Esophagus squamous epithelium (tissue), 5 donors: ENCODE measurements at regions not wholly inside any gene's neighbourhood (a gene's known extent, or its start where the extent isn't known, plus 50 kb on each side); places are given as distances from the start of the nearest gene placed in this dataset.
"Not testable (repeated sequence)": the region's sequence is repeated elsewhere in the genome, so short reads cannot be mapped to it uniquely, and the experiment has no call there.

Experiments used
- DNase-seq: peaks from one replicate; lab custom pipeline; 2025; lab: John Stamatoyannopoulos, UW
- H3K27ac ChIP-seq, 4 donors: fragments of 200-600 bp; sonication (generic); one replicate each; pipeline ENCODE4 v1.5.1; 2016 to 2019; ENCODE audit warnings: mild to moderate bottlenecking in 1 of 4
- H3K27me3 ChIP-seq, 4 donors: fragments of 200-600 bp; sonication (generic); 1 replicate in 3 of 4; 2 replicates in 1 of 4; pipeline versions ENCODE4 v1.5.1 to v1.6.0; 2017 to 2021; ENCODE audit warnings: antibody characterized with exemption in 1 of 4
- H3K36me3 ChIP-seq, 3 donors: fragments of 200-600 bp; sonication (generic); one replicate each; pipeline ENCODE4 v1.5.1; 2016 to 2019
- H3K4me1 ChIP-seq, 3 donors: fragments of 200-600 bp; sonication (generic); one replicate each; pipeline ENCODE4 v1.5.1; 2017 to 2019
- H3K4me3 ChIP-seq, 4 donors: fragments of 200-600 bp; sonication (generic); 1 replicate in 3 of 4; 2 replicates in 1 of 4; pipeline ENCODE4 v1.5.1; 2016 to 2019; ENCODE audit warnings: mild to moderate bottlenecking in 2 of 4, moderate library complexity in 1 of 4
- H3K9me3 ChIP-seq, 3 donors: fragments of 200-600 bp; sonication (generic); one replicate each; pipeline ENCODE4 v1.5.1; 2016 to 2019
- POLR2A ChIP-seq, 4 donors: fragments of 450-650 bp; IDR thresholded peaks; one replicate each; pipeline ENCODE4 v1.6.1; 2017; ENCODE audit warnings: antibody characterized with exemption in 4 of 4, mild to moderate bottlenecking in 4 of 4, moderate library complexity in 3 of 4
- WGBS, 2 donors: methylation state at CpG; one replicate each; pipeline ENCODE4 v1.1.5; 2018; 5-methylcytosine and 5-hydroxymethylcytosine counted together
- intact Hi-C: fragments of 100-400 bp; cut with DNase I; formaldehyde crosslinking; loops from one replicate; pipeline ENCODE4 v1.15.0; 2022
- TF ChIP-seq, protein P1 (sequence below), 6 experiments: fragments of 450-650 bp in 4 of 6; fragments of 200-600 bp in 2 of 6; sonication (generic) in 2 of 6; IDR thresholded peaks; one replicate each; pipeline ENCODE4 v1.5.1; 2016 to 2019; ENCODE audit warnings: antibody characterized with exemption in 6 of 6, mild to moderate bottlenecking in 4 of 6, moderate library complexity in 4 of 6
- donor health status: DM: yes; HTN: yes; CAD: no.

- DNase-seq: no peak
- Histone ChIP-seq H3K4me3 (no peak overlapping the region), H3K4me1 (no peaks in the 10 kb centered on the region), H3K27ac (no peak overlapping the region), H3K9me3 (no peaks in the 10 kb centered on the region), H3K27me3 (no peaks in the 10 kb centered on the region), H3K36me3 (no peaks in the 10 kb centered on the region)
- intact Hi-C loops: no loop called here
- 55 to 69% methylated on average over 2 of the region's 2 CpGs for WGBS, 2 donors
- TF ChIP-seq POLR2A (IDR thresholded peaks at IDR 0.05): no peak
- TF ChIP-seq, protein P1, sequence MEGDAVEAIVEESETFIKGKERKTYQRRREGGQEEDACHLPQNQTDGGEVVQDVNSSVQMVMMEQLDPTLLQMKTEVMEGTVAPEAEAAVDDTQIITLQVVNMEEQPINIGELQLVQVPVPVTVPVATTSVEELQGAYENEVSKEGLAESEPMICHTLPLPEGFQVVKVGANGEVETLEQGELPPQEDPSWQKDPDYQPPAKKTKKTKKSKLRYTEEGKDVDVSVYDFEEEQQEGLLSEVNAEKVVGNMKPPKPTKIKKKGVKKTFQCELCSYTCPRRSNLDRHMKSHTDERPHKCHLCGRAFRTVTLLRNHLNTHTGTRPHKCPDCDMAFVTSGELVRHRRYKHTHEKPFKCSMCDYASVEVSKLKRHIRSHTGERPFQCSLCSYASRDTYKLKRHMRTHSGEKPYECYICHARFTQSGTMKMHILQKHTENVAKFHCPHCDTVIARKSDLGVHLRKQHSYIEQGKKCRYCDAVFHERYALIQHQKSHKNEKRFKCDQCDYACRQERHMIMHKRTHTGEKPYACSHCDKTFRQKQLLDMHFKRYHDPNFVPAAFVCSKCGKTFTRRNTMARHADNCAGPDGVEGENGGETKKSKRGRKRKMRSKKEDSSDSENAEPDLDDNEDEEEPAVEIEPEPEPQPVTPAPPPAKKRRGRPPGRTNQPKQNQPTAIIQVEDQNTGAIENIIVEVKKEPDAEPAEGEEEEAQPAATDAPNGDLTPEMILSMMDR (IDR thresholded peaks at IDR 0.05): no peak
Observed at GRCh38 chr16:59470556-59470955, 736.4 kb upstream of the GOT2 start.

DNA sequence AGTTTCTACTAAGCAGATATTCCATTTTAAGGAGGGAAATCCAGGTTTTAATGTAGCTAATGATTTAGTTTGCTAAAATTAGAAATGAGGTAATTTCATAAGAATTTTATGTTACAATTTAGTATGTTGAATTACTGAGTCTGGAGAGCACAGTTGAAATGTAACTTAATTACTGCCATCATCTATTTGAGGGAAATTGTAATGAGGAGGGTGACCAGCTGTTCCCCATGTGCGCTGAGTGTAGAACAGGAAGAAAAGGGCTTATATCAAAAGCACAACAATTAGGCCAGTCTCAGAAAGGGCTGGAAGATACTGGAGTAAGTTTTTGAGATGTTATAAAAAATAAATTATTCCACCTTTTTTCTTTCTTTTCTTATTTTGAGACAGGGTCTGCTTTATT is 735.1 kb upstream of the GOT2 start:
- H3K9me3 ChIP-seq: no peaks in the 10 kb centered on the region
- DNase-seq: no peak
- WGBS, 2 donors: 74 to 84% methylated on average over 1 of the region's 1 CpG
- TF ChIP-seq, protein P1 (IDR thresholded peaks at IDR 0.05): no peak
- TF ChIP-seq POLR2A (IDR thresholded peaks at IDR 0.05): no peak
- H3K4me1 ChIP-seq: no peaks in the 10 kb centered on the region
- intact Hi-C loops: no loop called here
- no peaks in the 10 kb centered on the region for H3K36me3 ChIP-seq
- H3K27me3 ChIP-seq: no peaks in the 10 kb centered on the region
- H3K27ac ChIP-seq: no peak overlapping the region
- H3K4me3 ChIP-seq: no peak overlapping the region

DNA sequence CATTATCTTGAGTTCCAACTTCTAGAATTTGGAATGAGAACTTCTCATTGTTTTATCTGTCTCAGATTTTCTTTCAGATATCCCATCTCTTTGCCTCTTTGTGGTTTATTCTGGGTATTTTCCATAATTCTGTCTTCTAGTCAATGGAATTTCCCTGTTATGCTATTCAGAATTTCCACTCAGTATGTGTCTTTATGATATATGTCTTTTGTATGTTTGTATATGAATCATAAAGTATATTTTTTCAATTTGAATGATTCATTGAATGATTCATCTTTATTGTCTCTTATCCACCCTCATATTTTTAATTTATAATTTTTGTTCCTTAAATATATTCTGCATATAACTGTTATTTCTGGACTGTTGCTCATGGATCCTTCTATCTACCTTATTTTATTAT is 729.7 kb upstream of the GOT2 start:
- intact Hi-C loops: no loop called here
- TF ChIP-seq, protein P1 (IDR thresholded peaks at IDR 0.05): no peak
- no peak for TF ChIP-seq POLR2A (IDR thresholded peaks at IDR 0.05)

GRCh38 chr16:59459806-59460205 is 725.7 kb upstream of the GOT2 start:
- Histone ChIP-seq H3K4me3 (no peak overlapping the region), H3K27me3 (no peaks in the 10 kb centered on the region), H3K27ac (no peak overlapping the region), H3K36me3 (no peaks in the 10 kb centered on the region), H3K4me1 (no peaks in the 10 kb centered on the region), H3K9me3 (no peaks in the 10 kb centered on the region)
- intact Hi-C loops: no loop called here
- no peak for DNase-seq
- 83 to 88% methylated on average over 5 of the region's 5 CpGs for WGBS, 2 donors
- no peak for TF ChIP-seq POLR2A (IDR thresholded peaks at IDR 0.05)
- TF ChIP-seq, protein P1 (IDR thresholded peaks at IDR 0.05): no peak

More for the DNA sequence above, 729.7 kb upstream of the GOT2 start:
- Histone ChIP-seq H3K27ac (no peak overlapping the region), H3K4me1 (no peaks in the 10 kb centered on the region), H3K4me3 (no peak overlapping the region), H3K9me3 (no peaks in the 10 kb centered on the region), H3K27me3 (no peaks in the 10 kb centered on the region), H3K36me3 (no peaks in the 10 kb centered on the region)
- no peak for DNase-seq

GRCh38 chr16:59455497-59455896 is 721.4 kb upstream of the GOT2 start:
- WGBS, 2 donors: 77 to 95% methylated on average over 1 of the region's 1 CpG

DNA sequence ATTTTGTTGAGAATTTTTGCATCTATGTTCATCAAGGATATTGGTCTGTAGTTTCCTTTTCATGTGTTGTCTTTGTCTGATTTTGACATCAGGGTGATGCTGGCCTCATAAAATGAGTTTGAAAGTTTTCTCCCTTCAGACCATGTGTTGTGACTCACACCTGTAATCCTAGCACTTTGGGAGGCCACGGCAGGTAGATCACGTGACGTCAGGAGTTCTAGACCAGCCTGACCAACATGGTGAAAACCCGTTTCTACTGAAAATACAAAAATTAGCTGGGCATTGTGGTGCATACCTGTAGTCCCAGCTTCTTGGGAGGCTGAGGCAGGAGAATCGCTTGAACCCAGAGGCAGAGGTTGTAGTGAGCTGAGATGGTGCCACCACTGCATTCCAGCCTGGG is 716.4 kb upstream of the GOT2 start:
- WGBS, 2 donors: 92 to 100% methylated on average over 2 to 5 of the region's 5 CpGs
- not testable (repeated sequence) for H3K27ac ChIP-seq

More at GRCh38 chr16:59455497-59455896, 721.4 kb upstream of the GOT2 start:
- no peak overlapping the region for H3K4me3 ChIP-seq
- DNase-seq: no peak
- H3K9me3 ChIP-seq: no peaks in the 10 kb centered on the region
- intact Hi-C loops: no loop called here
- no peak overlapping the region for H3K27ac ChIP-seq
- H3K27me3 ChIP-seq: no peaks in the 10 kb centered on the region
- no peaks in the 10 kb centered on the region for H3K36me3 ChIP-seq
- no peaks in the 10 kb centered on the region for H3K4me1 ChIP-seq
- no peak for TF ChIP-seq POLR2A (IDR thresholded peaks at IDR 0.05)
- TF ChIP-seq, protein P1 (IDR thresholded peaks at IDR 0.05): no peak

More for the DNA sequence above, 716.4 kb upstream of the GOT2 start:
- H3K4me3 ChIP-seq, H3K4me1 ChIP-seq, DNase-seq, H3K27me3 ChIP-seq, H3K9me3 ChIP-seq, intact Hi-C loops, H3K36me3 ChIP-seq: not testable (repeated sequence)
